DND-41 (cell line): ENCODE measurements at regions not wholly inside any gene's neighbourhood (a gene's known extent, or its start where the extent isn't known, plus 50 kb on each side); places are given as distances from the start of the nearest gene placed in this dataset.

ENCODE experiments used
- EZH2 ChIP-seq: IDR thresholded peaks from 3 replicates; pipeline ENCODE4 v1.6.1; 2012; ENCODE audit warnings: borderline replicate concordance, low read depth, mild to moderate bottlenecking, moderate library complexity, low read length, inconsistent platforms; ENCODE audit not compliant: severe bottlenecking
- TF ChIP-seq, protein P1 (sequence below): IDR thresholded peaks from 2 replicates; pipeline ENCODE4 v1.5.1; 2012; ENCODE audit warnings: borderline replicate concordance, low read length, moderate library complexity, mild to moderate bottlenecking; ENCODE audit not compliant: poor library complexity, severe bottlenecking; ENCODE audit errors: extremely low read depth

- TF ChIP-seq, protein P1, sequence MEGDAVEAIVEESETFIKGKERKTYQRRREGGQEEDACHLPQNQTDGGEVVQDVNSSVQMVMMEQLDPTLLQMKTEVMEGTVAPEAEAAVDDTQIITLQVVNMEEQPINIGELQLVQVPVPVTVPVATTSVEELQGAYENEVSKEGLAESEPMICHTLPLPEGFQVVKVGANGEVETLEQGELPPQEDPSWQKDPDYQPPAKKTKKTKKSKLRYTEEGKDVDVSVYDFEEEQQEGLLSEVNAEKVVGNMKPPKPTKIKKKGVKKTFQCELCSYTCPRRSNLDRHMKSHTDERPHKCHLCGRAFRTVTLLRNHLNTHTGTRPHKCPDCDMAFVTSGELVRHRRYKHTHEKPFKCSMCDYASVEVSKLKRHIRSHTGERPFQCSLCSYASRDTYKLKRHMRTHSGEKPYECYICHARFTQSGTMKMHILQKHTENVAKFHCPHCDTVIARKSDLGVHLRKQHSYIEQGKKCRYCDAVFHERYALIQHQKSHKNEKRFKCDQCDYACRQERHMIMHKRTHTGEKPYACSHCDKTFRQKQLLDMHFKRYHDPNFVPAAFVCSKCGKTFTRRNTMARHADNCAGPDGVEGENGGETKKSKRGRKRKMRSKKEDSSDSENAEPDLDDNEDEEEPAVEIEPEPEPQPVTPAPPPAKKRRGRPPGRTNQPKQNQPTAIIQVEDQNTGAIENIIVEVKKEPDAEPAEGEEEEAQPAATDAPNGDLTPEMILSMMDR, result no peak
- no peak for TF ChIP-seq EZH2
These were observed 146.9 kb downstream of the EVX1 start for GRCh38 chr7:27389496-27389895.
